Thyroid gland (tissue), 4 donors: ENCODE measurements at regions not wholly inside any gene's neighbourhood (a gene's known extent, or its start where the extent isn't known, plus 50 kb on each side); places are given as distances from the start of the nearest gene placed in this dataset.
"Not testable (repeated sequence)": the region's sequence is repeated elsewhere in the genome, so short reads cannot be mapped to it uniquely, and the experiment has no call there.

ENCODE experiments used
- DNase-seq, 2 donors: peaks; one replicate each; pipeline ENCODE4 v3.0.0-alpha.2; 2019
- H3K27ac ChIP-seq, 3 donors: fragments of 200-600 bp; sonication (generic); 1 replicate in 2 of 3; 2 replicates in 1 of 3; pipeline ENCODE4 v1.5.1; 2016 to 2019; ENCODE audit warnings: mild to moderate bottlenecking in 1 of 3, moderate library complexity in 1 of 3
- H3K27me3 ChIP-seq: fragments of 200-600 bp; sonication (generic); one replicate; pipeline ENCODE4 v1.5.1; 2019
- H3K36me3 ChIP-seq, 2 donors: fragments of 200-600 bp; sonication (generic); one replicate each; pipeline ENCODE4 v1.5.1; 2016 to 2019
- H3K4me1 ChIP-seq, 2 donors: fragments of 200-600 bp; sonication (generic); one replicate each; pipeline ENCODE4 v1.5.1; 2017 to 2019
- H3K4me3 ChIP-seq, 3 donors: fragments of 200-600 bp; sonication (generic); replicated peaks in 1 of 3; 1 replicate in 2 of 3; 2 replicates in 1 of 3; pipeline ENCODE4 v1.5.1; 2016; ENCODE audit warnings: mild to moderate bottlenecking in 1 of 3
- H3K9me3 ChIP-seq: fragments of 200-600 bp; sonication (generic); one replicate; pipeline ENCODE4 v1.5.1; 2017
- CTCF ChIP-seq, 6 experiments: fragments of 200-600 bp in 3 of 6; fragments of 450-650 bp in 3 of 6; sonication (generic) in 3 of 6; IDR thresholded peaks; one replicate each; pipeline ENCODE4 v1.5.1; 2016 to 2019; ENCODE audit warnings: antibody characterized with exemption in 6 of 6, mild to moderate bottlenecking in 2 of 6, inconsistent platforms in 1 of 6, moderate library complexity in 1 of 6
- POLR2A ChIP-seq, 2 donors: fragments of 450-650 bp; IDR thresholded peaks; one replicate each; pipeline ENCODE4 v1.6.1; 2017; ENCODE audit warnings: antibody characterized with exemption in 2 of 2, mild to moderate bottlenecking in 2 of 2, moderate library complexity in 1 of 2
- WGBS, 2 donors: methylation state at CpG; one replicate each; pipeline ENCODE4 v1.1.5; 2017; 5-methylcytosine and 5-hydroxymethylcytosine counted together
- intact Hi-C: fragments of 100-400 bp; cut with DNase I; formaldehyde crosslinking; loops from one replicate; pipeline ENCODE4 v1.15.1; 2023

GRCh38 chr18:39311111-39311712 is 1745.6 kb upstream of the CELF4 start:
- intact Hi-C loops, result no loop called here
- DNase-seq, result no peak
- no peaks in the 10 kb centered on the region for H3K36me3 ChIP-seq
- H3K4me1 ChIP-seq, result no peaks in the 10 kb centered on the region
- no peak overlapping the region for H3K4me3 ChIP-seq
- no peak for TF ChIP-seq CTCF (IDR thresholded peaks at IDR 0.05)
- no peak for TF ChIP-seq POLR2A (IDR thresholded peaks at IDR 0.05)
- no peaks in the 10 kb centered on the region for H3K27me3 ChIP-seq
- H3K27ac ChIP-seq, result no peak overlapping the region
- H3K9me3 ChIP-seq, result no peaks in the 10 kb centered on the region
- WGBS, 2 donors, result 94 to 96% methylated on average over 7 of the region's 7 CpGs

GRCh38 chr18:39308931-39309521 is 1743.4 kb upstream of the CELF4 start:
- H3K4me3 ChIP-seq, H3K36me3 ChIP-seq, H3K9me3 ChIP-seq, H3K4me1 ChIP-seq, H3K27me3 ChIP-seq, DNase-seq, intact Hi-C loops, H3K27ac ChIP-seq: not testable (repeated sequence)
- WGBS, 2 donors, result 94 to 95% methylated on average over 21 to 34 of the region's 36 CpGs

GRCh38 chr18:39305766-39306165 is 1740.2 kb upstream of the CELF4 start:
- 88 to 89% methylated on average over 1 of the region's 1 CpG for WGBS, 2 donors
- TF ChIP-seq CTCF (IDR thresholded peaks at IDR 0.05) (no peak), POLR2A (IDR thresholded peaks at IDR 0.05) (no peak)

GRCh38 chr18:39302481-39302880 is 1736.9 kb upstream of the CELF4 start:
- TF ChIP-seq CTCF (IDR thresholded peaks at IDR 0.05), result no peak
- no peak for TF ChIP-seq POLR2A (IDR thresholded peaks at IDR 0.05)
- Histone ChIP-seq H3K4me3 (no peak overlapping the region), H3K27ac (no peak overlapping the region), H3K4me1 (no peaks in the 10 kb centered on the region), H3K27me3 (no peaks in the 10 kb centered on the region), H3K9me3 (no peaks in the 10 kb centered on the region), H3K36me3 (no peaks in the 10 kb centered on the region)
- intact Hi-C loops, result no loop called here
- no peak for DNase-seq

More at GRCh38 chr18:39305766-39306165, 1740.2 kb upstream of the CELF4 start:
- Histone ChIP-seq H3K4me3 (no peak overlapping the region), H3K36me3 (no peaks in the 10 kb centered on the region), H3K9me3 (no peaks in the 10 kb centered on the region), H3K4me1 (no peaks in the 10 kb centered on the region), H3K27me3 (no peaks in the 10 kb centered on the region), H3K27ac (no peak overlapping the region)
- intact Hi-C loops, result no loop called here
- DNase-seq, result no peak

- Histone ChIP-seq H3K9me3 (no peaks in the 10 kb centered on the region), H3K27me3 (no peaks in the 10 kb centered on the region), H3K27ac (no peak overlapping the region), H3K36me3 (no peaks in the 10 kb centered on the region), H3K4me1 (no peaks in the 10 kb centered on the region), H3K4me3 (no peak overlapping the region)
- TF ChIP-seq POLR2A (IDR thresholded peaks at IDR 0.05), result no peak
- no peak for TF ChIP-seq CTCF (IDR thresholded peaks at IDR 0.05)
- WGBS, 2 donors, result 40 to 52% methylated on average over 4 of the region's 4 CpGs
- intact Hi-C loops, result no loop called here
- no peak for DNase-seq
Measured at GRCh38 chr18:39299152-39299551, 1733.6 kb upstream of the CELF4 start.
